Colonic mucosa (tissue), 4 donors: ENCODE measurements at regions not wholly inside any gene's neighbourhood (a gene's known extent, or its start where the extent isn't known, plus 50 kb on each side); places are given as distances from the start of the nearest gene placed in this dataset.

Experiments used
- DNase-seq: peaks from one replicate; pipeline ENCODE4 v3.0.0-alpha.2; 2020
- H3K27ac ChIP-seq: fragments of 200-600 bp; one replicate; pipeline ENCODE4 v1.8.0; 2021
- H3K27me3 ChIP-seq: fragments of 200-600 bp; one replicate; pipeline ENCODE4 v1.8.0; 2021
- H3K36me3 ChIP-seq: fragments of 200-600 bp; one replicate; pipeline ENCODE4 v1.8.0; 2021
- H3K4me1 ChIP-seq: fragments of 200-600 bp; one replicate; pipeline ENCODE4 v1.8.0; 2021; ENCODE audit warnings: mild to moderate bottlenecking
- H3K4me3 ChIP-seq: fragments of 200-600 bp; one replicate; pipeline ENCODE4 v1.8.0; 2021
- H3K9ac ChIP-seq, 2 donors: one replicate each; pipeline ENCODE4 v1.7.0; 2013; ENCODE audit warnings: control low read depth in 2 of 2, low read depth in 2 of 2, low read length in 2 of 2
- H3K9me3 ChIP-seq: fragments of 200-600 bp; one replicate; pipeline ENCODE4 v1.8.0; 2021
- CTCF ChIP-seq: fragments of 200-600 bp; IDR thresholded peaks from one replicate; pipeline ENCODE4 v1.8.0; 2022; ENCODE audit warnings: antibody characterized with exemption, mild to moderate bottlenecking
- intact Hi-C: fragments of 100-400 bp; cut with DNase I; formaldehyde crosslinking; loops from one replicate; pipeline ENCODE4 v1.14.1; 2022
- donor health status: healthy.
- donor health status: DM: no; HTN: no; CAD: no.
- donor health status: DM: no; HTN: no; CAD: no.

GRCh38 chr1:219027146-219027673 is 146.5 kb upstream of the LYPLAL1 start:
- H3K9me3 ChIP-seq = no peaks in the 10 kb centered on the region
- intact Hi-C loops = no loop called here
- no peaks in the 10 kb centered on the region for H3K27me3 ChIP-seq
- H3K9ac ChIP-seq = no peak overlapping the region
- no peaks in the 10 kb centered on the region for H3K36me3 ChIP-seq
- no peak for TF ChIP-seq CTCF
- H3K27ac ChIP-seq = no peak overlapping the region
- H3K4me3 ChIP-seq = no peak overlapping the region
- no peak for DNase-seq
- no peaks in the 10 kb centered on the region for H3K4me1 ChIP-seq

GRCh38 chr1:219031809-219032208 is 141.9 kb upstream of the LYPLAL1 start:
- intact Hi-C loops = no loop called here
- Histone ChIP-seq H3K36me3 (no peaks in the 10 kb centered on the region), H3K27ac (no peak overlapping the region), H3K9me3 (no peaks in the 10 kb centered on the region), H3K9ac (no peak overlapping the region), H3K4me1 (no peaks in the 10 kb centered on the region), H3K4me3 (no peak overlapping the region), H3K27me3 (no peaks in the 10 kb centered on the region)
- no peak for TF ChIP-seq CTCF
- no peak for DNase-seq

GRCh38 chr1:219038398-219038797 is 135.3 kb upstream of the LYPLAL1 start:
- intact Hi-C loops = no loop called here
- Histone ChIP-seq H3K36me3 (no peaks in the 10 kb centered on the region), H3K27me3 (no peaks in the 10 kb centered on the region), H3K27ac (no peak overlapping the region), H3K4me1 (no peaks in the 10 kb centered on the region), H3K4me3 (no peak overlapping the region), H3K9me3 (no peaks in the 10 kb centered on the region), H3K9ac (no peak overlapping the region)
- TF ChIP-seq CTCF = no peak
- no peak for DNase-seq

GRCh38 chr1:219039017-219039681 is 134.5 kb upstream of the LYPLAL1 start:
- DNase-seq = no peak
- H3K4me1 ChIP-seq = no peaks in the 10 kb centered on the region
- intact Hi-C loops = no loop called here
- H3K4me3 ChIP-seq = no peak overlapping the region
- no peaks in the 10 kb centered on the region for H3K36me3 ChIP-seq
- H3K27ac ChIP-seq = no peak overlapping the region
- no peaks in the 10 kb centered on the region for H3K9me3 ChIP-seq
- H3K27me3 ChIP-seq = no peaks in the 10 kb centered on the region
- H3K9ac ChIP-seq = no peak overlapping the region
- no peak for TF ChIP-seq CTCF

GRCh38 chr1:219039682-219040154 is 134.0 kb upstream of the LYPLAL1 start:
- Histone ChIP-seq H3K9ac (no peak overlapping the region), H3K27ac (no peak overlapping the region), H3K4me1 (no peaks in the 10 kb centered on the region), H3K4me3 (no peak overlapping the region), H3K36me3 (no peaks in the 10 kb centered on the region), H3K27me3 (no peaks in the 10 kb centered on the region), H3K9me3 (no peaks in the 10 kb centered on the region)
- intact Hi-C loops = no loop called here
- no peak for DNase-seq
- TF ChIP-seq CTCF = no peak
